Kidney glomerular epithelial cell (primary cell): ENCODE measurements at regions not wholly inside any gene's neighbourhood (a gene's known extent, or its start where the extent isn't known, plus 50 kb on each side); places are given as distances from the start of the nearest gene placed in this dataset.
"Not testable (repeated sequence)": the region's sequence is repeated elsewhere in the genome, so short reads cannot be mapped to it uniquely, and the experiment has no call there.

Source experiments
- DNase-seq: peaks from one replicate; lab custom pipeline; 2025; lab: John Stamatoyannopoulos, UW

DNA sequence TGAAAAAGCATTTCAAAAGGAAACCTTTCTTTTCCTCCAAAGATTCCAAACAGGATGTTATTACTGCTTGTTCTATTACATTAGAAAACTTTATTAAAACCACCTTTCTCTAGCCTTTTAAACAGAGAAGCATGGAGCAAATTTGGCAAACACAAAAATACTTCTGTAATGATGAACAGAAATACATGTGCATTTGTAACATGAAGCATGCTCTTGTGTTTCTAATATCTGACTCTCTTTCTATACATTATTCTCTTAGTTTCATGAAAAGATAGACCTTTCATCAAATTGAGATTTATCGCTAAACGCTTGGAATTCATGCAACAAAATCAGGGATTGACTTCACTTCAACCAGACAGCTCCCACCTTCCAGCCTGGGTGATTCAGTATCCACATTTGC is 152.8 kb upstream of the IRS2 start:
- no peak for DNase-seq

DNA sequence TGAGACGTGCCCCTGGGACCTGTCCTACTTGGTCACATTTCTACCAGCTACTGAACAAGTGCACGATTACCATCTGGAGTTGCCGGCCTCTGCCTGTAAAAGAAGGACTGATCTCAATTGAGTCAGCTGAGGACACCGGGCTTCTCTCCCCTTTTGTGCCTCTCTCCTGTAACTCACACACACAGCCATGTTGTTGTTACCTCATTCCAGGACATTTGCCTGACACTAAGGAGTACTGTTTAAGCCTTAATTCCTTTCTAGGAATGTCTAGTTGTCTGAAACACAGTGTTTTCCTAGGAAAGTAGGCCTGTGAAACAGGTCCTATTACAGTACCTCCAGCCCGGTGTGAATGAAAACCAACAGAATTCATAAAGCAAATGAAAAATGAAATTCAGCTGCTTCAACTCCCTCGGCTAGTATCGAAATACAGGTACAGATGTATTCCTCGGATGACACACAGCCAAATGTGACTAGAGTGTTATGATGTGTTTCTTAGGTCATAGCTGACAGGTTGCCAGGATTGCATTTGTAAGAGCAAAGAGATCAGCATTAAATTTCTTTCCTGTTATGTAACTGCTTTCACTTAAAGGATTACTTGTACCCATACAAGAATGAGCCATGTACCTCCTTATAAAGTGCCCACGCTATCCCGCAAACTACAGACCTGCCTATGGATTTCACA is 152.0 kb upstream of the IRS2 start:
- peak; percentile 30 for DNase-seq

DNA sequence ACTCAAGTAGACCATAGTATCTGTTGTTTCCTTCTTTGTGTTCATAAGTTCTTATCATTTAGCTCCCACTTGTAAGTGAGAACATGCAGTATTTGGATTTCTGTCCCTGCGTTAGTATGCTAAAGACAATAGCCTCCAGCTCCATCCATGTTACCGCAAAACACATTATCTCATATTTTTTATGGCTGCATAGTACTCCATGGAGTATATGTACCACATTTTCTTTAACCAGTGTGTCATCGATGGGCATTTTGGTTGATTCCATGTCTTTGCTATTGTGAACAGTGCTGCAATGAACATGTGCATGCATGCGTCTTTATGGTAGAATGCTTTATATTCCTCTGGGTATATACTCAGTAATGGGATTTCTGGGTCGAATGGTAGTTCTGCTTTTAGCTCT is 148.1 kb upstream of the IRS2 start:
- DNase-seq, result not testable (repeated sequence)

DNA sequence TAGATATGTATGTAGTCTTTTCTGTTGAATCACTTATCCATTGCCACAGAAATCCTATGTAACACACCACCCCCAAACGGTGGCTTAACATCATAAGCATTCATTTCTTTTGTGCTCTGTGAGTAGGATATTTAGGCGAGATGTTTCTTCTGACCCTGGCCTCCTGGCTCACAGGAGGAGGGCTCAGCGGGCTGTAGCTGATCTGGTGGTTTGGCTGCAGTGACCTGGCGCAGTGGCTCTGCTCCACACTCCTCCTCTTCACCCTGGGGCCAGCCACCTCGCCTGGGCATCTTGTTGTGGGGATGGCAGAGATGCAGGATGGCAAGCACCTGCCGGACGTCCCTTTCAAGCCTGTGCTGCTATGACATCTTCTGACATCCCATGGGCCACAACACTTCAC is 147.1 kb upstream of the IRS2 start:
- no peak for DNase-seq

DNA sequence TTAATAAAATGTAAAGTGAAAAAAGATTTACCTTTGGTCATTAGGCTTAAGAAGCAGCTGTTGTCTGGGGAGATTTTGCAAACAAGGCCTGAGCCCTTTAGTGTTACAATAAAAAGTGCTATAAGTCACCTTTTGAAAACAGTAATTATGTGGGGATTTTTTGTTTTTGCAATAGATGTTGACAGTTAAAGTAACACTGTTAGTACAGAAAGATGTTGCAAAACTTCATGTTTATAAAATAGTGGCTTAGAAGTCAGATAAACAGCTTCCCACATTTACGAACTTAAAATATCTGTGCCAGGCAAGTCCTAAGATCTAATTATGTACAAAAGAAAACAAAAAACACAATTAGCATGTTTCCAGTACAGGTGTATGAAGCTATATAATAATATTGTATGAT is 138.0 kb upstream of the IRS2 start:
- DNase-seq, result no peak

DNA sequence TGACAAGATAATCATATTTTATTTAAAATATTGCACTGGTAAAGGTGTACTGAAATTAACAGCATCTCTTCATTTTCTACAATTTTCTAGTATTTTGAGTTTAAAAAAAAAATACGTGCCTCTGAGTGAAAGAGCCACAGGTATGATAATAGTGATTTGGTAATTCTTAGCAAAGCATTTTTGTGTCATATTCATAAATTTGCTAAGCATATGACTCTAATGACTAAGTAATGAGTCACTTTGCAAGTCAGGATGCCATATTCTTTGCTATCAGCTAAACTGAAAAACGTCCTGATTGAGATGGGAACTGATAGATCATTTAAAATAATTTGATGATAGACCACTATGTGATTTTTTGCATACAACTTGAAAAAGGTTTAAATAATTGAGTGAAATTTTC is 136.1 kb upstream of the IRS2 start:
- DNase-seq, result no peak

DNA sequence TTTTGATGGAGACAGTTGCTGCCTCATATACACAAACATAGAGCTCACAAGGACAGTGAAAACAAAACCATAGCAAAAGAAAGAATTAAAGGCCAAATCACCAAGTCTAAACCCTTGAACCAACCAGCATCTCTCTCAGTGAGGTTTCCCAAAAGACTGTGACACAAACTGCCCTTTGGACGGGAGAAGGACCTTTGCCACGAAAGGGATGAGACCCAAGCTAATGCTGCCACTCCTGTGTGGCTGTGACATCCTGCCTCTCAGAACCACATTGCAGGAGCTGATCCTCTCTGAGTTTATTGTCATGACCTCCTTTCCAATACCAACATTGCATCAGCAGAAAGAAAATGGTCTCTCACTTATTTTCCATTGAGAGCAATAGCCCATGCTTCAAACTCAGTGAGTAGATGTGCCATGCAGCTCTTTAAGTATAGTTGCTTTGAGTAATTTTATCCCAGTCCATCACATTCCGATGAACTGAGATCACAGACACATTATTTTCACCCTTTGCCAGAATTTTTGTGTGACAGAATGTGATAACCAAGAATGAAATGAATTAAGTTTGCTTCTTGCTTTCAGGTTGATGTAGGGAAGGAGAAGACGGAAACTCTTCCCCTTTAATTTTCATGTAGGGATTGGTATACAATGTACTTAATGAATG is 133.5 kb upstream of the IRS2 start:
- DNase-seq, result peak; percentile 14

DNA sequence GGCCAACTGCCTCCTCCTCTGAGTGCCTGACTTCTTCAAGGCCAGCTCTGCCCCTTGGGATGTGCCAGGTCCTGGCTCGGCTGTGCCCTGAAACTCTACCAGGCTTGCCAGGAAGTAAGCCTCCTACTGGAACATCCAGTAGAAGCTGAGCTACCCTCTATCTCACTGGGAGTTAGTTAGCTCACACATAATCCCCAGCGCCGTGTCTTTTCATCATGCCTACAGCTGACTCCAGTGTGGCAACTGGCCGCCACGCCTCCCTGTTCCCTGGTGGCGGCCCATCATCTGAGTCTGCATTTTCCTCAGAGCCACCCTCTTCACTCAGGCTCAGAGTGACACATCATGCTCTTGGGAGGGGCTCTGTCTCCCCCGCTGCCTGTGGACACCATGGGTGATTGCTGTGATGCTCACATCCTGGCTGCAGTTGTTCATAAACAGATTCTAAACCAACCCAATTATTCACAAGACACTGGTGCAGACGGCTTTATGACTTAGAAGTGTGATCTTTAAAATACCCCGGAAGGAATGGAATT is 131.9 kb upstream of the IRS2 start:
- no peak for DNase-seq

DNA sequence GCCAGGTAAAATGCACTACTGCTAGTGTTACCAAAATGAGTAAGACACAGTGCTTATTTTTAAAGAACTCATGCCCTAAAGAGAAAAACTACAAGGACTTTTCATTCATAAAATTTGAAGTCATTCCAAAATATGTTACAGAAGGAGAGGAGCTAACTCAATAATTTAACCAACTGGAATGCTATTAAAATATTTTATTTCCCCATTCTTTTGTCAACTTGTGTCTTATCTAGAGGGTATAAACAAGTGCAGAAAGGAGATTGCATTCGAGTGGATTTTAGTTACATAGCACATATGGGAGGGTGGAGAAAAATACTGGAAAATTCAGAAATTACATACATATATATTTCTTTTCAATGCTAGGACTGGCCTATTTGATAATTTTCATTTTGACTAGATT is 131.0 kb upstream of the IRS2 start:
- DNase-seq, result no peak

DNA sequence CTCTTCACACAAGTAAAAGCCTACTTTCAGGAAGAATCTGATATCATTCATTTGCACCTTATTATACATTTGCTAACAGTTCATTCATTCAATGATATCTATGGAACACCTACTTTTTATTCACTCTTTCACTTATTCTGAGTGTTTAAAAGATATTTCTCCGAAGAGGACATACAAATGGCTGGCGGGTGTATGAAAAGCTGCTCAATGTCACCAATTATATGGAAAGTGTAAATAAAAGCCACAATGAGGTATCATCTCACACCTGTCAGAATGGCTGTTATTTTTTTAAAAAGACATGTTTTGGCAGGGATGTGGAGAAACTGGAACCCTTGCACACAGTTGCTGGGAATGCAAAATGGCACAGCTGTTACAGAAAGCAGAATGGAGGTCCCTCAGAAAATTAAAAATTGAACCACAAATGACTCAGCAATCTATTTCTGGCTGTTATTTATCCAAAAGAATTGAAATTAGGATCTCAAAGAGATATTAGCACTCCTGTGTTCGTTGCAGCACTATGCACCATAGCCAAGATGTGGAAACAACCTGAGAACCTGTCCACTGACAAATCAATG is 127.6 kb upstream of the IRS2 start:
- DNase-seq, result no peak

DNA sequence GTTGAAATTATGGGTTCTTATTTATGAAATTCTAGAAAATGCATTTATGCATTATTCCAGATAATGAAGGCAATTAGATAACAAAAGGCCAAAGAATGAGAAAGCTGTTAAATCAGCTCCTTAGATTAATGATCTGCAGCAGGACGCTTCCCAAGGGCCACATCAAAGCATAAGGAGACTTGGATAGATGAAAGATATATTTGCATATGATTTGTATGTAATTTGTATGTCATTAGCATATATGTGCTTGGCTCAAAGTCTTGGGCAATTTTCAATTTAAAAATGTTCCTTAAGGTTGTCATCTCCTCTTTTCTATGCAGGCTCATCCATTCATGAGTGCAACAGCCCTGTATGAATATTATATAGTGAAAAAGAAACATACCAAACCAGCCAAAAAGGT is 126.8 kb upstream of the IRS2 start:
- DNase-seq, result no peak

DNA sequence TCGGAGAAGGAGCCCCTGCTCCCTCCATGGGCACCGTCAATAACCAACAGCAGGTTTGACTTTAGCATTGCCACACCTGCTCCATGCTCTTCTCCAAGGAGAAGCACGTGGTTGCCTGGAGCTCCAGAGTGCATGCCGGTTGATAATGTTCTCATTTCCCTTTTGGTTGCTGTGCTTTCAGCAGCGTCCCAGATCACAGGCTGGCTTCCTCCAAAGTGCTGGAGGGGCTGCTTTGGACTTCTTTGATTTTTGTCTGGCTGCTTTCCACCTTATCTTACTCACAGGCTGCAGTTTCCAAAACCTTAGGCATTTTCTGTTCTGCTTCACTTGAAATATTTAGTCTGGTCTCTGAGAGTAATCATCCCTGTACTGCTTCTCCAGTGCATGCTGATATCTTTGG is 123.8 kb upstream of the IRS2 start:
- no peak for DNase-seq

DNA sequence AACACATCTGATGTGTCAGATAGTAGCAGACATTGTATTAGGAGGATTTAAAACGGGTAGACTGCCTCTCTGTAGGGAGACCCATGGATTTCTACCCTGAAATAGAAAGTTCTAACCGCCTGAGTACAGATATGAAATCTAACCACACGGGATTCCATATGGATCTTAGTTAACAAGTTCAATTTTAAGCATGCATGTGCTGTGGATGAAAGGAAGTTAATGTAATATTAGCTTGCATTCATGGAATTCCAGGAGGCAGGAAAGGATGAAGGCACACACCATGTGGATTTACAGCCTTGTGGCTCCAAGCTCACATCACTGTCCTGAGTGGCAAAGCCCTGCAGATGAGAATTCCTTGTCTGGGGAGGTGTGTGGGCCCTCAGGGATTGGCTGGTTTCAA is 120.6 kb upstream of the IRS2 start:
- peak; percentile 3 for DNase-seq

DNA sequence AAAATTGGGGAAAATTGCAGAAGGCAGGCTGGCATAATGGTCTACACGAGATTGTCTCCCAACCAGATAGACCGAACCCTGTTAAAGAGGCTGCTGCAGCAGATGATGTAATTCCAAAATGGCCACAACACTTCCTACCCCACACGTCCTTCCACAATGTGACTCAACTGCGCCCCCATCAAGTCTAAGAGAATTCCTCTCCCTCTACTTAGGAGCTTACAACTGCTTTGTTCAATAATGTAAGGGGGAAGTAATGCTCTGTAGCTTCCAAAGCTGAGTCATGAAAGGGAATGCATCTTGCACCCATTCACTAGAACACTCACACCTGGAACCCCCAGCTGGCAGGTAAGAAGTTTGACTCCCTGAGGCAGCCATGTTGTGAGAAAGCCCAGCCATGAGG is 117.8 kb upstream of the IRS2 start:
- DNase-seq, result no peak

DNA sequence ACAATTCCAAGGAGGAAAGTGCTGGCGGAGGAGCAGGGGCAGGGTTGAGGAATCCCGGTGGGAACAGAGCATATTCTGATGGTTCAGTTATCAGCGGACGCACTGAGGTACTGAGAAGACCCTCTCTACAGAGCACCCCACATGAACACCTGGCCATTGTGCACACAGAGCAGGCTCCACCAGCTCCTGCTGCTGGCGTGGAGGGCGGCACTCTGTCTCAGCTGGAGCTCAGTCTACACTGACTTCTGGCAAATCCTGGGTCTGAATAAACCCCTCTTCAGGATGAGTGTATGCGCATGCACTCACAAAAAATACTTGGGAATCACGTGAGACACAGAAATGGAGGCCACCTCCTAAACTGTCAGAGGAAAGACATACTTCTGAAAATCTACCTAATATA is 114.4 kb upstream of the IRS2 start:
- DNase-seq, result no peak

DNA sequence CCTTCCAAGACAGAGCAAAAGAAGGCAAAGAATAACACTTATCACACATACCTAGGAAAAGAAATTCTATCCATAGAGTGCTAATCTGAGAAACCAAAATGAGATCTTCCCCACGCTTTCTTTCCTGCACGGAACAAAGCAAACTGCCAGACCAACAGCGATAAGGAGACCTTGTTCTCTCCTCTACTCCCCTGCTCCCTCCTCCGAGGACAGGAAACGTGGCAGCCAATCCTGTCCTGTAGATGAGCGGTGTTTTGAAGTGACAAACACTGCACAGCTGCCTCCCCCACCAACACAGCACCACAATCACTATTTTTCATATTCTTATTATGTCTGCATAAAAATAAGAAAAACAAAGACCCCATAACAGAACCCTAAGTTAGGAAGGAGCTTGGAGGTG is 113.9 kb upstream of the IRS2 start:
- no peak for DNase-seq

DNA sequence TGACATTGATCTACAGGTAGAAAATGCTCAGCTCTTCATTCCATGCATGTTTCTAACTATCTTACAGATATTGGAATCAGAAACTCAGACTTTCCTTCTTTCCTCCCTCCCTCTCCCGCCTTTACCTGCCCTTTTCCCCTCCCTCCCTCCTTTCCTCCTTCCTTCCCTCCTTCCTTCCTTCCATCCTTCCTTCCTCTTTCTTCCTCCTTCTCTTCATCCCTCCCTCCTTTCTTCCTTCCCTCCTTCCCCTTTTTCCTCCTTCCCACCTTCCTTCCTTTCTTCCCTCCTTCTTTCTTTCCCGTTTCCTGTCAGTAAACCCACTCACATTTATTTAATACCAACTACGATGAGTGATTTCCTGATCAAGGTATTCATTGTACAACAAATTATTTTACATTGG is 113.4 kb upstream of the IRS2 start:
- no peak for DNase-seq

DNA sequence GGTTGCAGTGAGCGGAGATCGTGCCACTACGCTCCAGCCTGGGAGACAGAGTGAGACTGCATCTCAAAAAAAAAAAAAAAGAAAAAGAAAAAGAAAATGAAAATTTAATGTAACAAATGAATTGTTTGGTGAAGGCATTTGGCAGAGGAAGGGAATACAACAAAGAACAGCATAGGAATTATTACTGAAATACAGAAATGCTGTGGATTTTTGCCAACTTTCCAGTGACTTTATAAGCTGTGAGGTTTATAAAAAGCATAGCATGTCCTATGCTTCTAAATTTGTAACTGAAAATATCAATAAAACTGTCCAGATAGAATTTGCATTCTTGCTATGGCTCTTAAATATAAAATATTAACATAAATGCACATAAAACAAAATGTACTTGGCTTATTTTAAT is 112.9 kb upstream of the IRS2 start:
- no peak for DNase-seq

DNA sequence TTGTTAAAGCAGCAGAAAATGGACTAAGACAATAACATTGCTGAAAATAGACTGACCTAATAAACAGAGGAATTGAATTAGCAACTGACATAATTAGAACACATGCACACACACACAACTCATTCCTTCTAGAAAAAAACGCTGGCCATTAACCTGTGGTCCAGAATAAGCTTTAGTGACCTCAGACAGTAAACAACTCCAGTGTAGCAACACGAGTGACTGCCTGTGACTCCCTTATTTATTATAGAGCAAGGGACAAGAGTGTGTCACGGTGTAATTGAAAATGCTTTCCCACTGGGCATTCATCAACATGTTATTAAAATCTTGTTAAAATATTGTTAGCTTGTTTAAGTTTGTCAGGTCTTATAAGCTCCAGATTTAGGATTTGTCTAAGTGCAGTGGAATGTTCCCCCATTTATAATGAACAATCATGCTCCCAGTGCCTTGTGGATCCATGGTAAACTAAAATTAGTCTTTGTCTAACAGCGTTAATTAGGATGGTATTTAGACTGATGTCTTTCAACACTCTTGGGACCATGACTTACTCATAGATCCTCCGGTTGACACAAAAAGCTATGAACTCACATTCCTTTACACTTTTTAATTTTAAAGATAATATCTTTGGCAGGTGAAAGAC is 111.7 kb upstream of the IRS2 start:
- DNase-seq, result no peak

DNA sequence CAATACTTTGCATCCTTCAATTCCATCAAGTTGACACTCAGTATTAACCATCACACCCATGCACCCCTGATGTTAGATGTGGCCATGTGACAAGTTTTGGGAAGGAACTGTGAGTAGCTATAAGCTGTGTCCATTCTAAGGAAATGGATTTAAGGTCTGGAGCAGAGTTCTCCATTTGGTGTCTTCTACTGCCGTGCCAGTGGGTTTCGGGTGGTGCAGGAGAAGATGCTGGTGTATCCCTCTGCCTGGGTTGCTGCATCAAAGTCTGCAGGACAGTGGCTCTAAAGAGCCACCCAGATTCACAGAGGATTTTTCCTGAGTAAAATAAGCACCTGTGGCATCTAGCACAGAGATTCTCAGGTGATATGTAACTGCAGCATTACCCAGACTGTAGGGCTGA is 105.7 kb upstream of the IRS2 start:
- DNase-seq, result no peak

DNA sequence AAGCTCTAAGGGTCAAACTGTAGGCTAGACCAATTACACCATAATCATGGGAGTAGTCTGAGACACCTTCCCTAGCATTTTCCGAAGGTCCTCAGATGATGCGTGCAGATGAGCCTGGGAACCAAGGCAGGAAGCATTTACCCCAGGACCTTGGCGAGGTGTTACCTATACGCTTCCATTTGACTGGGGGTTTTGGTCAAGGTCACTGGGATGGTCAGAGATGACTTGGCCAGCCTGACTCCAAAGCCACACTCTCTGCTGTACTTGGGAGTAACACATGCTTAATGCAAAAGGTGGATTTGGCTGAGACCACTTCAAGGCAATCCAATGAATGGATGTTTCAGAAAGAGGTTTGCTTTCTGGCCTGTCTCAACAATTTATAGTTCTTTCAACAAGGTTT is 98.9 kb upstream of the IRS2 start:
- DNase-seq, result no peak

DNA sequence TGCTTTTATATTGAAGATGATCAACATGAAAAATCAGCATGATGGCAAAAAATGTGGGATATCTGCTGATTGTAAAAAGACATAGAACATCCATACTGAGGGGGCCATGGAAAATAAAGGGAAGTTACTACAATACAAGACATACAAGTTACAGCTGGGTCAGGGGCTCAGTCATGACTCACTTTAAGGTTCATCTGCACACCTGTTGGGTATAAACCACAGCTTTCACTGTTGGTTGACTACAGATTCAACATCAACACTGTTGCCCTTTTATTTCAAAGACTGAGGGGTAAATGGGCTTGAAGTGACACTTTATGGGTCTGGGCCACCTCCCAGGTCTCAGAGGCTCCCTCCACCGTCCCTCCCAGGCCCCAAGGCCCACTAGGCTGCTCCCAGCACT is 98.1 kb upstream of the IRS2 start:
- no peak for DNase-seq
